Bronchial epithelial cell (primary cell): ENCODE measurements at regions not wholly inside any gene's neighbourhood (a gene's known extent, or its start where the extent isn't known, plus 50 kb on each side); places are given as distances from the start of the nearest gene placed in this dataset.

Experiments
- DNase-seq: peaks from one replicate; pipeline ENCODE4 v3.0.0-alpha.2; 2010; ENCODE audit warnings: low read depth
- FAIRE-seq: peaks from 2 replicates; lab custom pipeline; 2011; peaks lifted over from hg19 to GRCh38; lab: Jason Lieb, UNC
- H3K27me3 ChIP-seq: 2 replicates; pipeline ENCODE4 v1.5.1; 2011; ENCODE audit warnings: low read length; ENCODE audit not compliant: control insufficient read depth, insufficient read depth
- H3K36me3 ChIP-seq: 2 replicates; pipeline ENCODE4 v1.5.1; 2011; ENCODE audit warnings: low read length; ENCODE audit not compliant: control insufficient read depth, insufficient read depth
- H3K4me3 ChIP-seq: 2 replicates; pipeline ENCODE4 v1.5.1; 2011; ENCODE audit warnings: mild to moderate bottlenecking, low read depth, low read length, control low read depth
- TF ChIP-seq, protein P1 (sequence below): IDR thresholded peaks from 2 replicates; pipeline ENCODE4 v1.5.1; 2011; ENCODE audit warnings: mild to moderate bottlenecking, moderate library complexity, low read length, control low read depth, inconsistent platforms; ENCODE audit not compliant: insufficient read depth, severe bottlenecking

DNA sequence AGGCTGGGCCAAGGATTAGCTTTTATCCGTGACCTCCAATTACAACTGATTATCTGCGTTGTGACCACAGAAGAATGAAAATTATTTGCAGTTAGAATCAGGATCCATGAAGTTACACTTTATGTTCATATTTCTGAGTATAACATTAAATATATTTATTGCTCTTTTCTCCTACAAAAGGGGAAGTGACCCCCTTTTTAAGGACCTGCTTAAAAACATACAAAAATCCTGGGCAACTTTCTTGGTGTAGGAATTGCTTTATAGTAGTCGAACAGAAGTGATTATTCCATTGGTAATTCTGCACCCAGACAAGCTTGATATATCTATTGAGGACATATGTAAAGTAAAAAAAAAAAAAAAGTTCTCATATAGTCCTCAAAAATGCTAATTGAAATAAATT is 208.7 kb downstream of the MRPL39 start:
- TF ChIP-seq, protein P1, sequence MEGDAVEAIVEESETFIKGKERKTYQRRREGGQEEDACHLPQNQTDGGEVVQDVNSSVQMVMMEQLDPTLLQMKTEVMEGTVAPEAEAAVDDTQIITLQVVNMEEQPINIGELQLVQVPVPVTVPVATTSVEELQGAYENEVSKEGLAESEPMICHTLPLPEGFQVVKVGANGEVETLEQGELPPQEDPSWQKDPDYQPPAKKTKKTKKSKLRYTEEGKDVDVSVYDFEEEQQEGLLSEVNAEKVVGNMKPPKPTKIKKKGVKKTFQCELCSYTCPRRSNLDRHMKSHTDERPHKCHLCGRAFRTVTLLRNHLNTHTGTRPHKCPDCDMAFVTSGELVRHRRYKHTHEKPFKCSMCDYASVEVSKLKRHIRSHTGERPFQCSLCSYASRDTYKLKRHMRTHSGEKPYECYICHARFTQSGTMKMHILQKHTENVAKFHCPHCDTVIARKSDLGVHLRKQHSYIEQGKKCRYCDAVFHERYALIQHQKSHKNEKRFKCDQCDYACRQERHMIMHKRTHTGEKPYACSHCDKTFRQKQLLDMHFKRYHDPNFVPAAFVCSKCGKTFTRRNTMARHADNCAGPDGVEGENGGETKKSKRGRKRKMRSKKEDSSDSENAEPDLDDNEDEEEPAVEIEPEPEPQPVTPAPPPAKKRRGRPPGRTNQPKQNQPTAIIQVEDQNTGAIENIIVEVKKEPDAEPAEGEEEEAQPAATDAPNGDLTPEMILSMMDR = no peak
- Histone ChIP-seq H3K36me3 (no peaks in the 10 kb centered on the region), H3K27me3 (no peaks in the 10 kb centered on the region), H3K4me3 (no peak overlapping the region)
- FAIRE-seq = no peak
- DNase-seq = no peak

DNA sequence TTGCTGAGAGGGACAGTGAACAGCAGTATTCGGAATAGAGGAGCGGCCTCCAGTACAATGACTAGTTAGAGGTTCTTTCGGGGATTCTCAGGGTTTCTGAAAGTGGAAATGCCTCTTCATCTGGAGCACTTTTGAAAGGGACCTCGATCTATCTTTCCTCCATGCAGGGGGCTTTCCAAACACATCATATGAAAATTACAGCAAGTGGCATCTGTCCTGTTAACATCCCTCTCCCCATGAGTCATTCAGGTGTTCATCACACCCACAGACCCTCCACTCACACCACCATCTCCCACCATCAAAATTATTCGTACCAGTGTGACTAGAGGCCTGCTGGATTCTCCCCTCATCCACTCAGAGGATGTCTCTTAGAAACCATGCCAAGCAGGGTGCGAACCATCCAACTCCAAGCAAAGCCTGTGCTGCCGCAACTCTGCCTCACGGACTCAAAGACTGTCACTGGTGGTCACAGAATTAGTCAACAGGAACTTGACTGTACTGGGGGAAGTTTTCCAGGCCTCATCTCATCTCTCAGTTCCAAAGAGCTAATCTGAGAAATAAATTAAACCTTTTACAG is 211.1 kb downstream of the MRPL39 start:
- FAIRE-seq = no peak
- Histone ChIP-seq H3K27me3 (no peaks in the 10 kb centered on the region), H3K36me3 (no peaks in the 10 kb centered on the region), H3K4me3 (no peak overlapping the region)
- TF ChIP-seq, protein P1 = no peak
- DNase-seq = no peak

DNA sequence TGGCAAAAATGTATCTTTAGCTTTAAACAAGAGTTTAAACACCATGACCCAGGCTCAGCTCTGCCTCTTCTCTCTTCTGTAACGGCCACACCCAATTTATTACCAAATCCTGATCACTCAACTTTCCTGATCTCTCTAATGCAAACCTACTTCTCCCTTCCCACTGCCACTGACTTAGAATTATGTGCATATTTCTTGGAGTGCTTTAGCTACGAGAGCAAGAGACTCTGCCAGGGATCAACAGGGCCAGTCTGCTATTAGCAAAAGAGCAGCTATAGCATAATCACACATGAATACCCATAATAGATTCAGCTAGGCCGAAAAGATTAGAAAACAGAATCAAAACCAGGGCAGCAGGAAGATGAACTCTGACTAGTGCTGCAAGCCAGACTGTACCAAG is 215.5 kb downstream of the MRPL39 start:
- H3K36me3 ChIP-seq = no peaks in the 10 kb centered on the region
- no peaks in the 10 kb centered on the region for H3K27me3 ChIP-seq
- H3K4me3 ChIP-seq = no peak overlapping the region
- TF ChIP-seq, protein P1 = no peak
- FAIRE-seq = no peak
- DNase-seq = no peak

DNA sequence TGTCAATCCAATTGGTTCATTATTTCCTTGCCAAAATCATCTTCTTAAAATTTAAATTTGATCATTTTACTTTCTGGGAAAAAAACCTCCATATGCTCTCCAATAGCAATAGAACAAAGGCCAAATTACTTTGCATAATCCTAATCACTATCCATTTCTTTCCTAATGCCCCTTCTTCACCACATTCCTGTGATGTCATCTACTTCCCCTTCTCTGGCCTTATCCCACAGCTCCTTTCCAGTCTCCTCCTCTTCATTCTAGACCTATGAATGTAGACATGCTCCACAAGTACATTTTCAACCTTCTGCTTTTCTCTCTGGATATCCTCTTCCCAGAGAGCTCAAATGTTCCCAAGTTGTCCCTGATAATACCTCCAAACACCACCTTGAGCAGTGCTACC is 216.6 kb downstream of the MRPL39 start:
- TF ChIP-seq, protein P1 = no peak
- H3K36me3 ChIP-seq = no peaks in the 10 kb centered on the region
- H3K4me3 ChIP-seq = no peak overlapping the region
- DNase-seq (no peak), FAIRE-seq (no peak)
- H3K27me3 ChIP-seq = no peaks in the 10 kb centered on the region

DNA sequence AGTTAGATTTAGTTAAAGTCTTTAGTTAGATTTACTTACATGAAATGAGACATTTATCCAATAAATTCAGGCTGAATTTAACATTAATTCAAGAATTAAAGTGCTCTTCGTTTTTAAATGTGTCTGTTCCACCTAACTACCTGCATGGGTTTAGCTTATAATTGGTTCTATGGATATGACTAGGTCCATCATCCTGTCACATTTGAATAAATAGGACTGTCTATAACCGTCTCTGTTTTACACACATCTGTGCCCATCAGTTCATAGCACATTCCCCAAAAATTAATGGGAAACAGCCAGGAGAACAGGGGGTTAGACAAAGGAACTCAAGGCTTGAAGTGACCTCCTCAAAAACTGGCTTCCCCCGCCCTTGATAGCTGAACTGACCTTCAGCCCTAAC is 219.6 kb downstream of the MRPL39 start:
- no peak overlapping the region for H3K4me3 ChIP-seq
- DNase-seq (no peak), FAIRE-seq (no peak)
- H3K27me3 ChIP-seq = no peaks in the 10 kb centered on the region
- H3K36me3 ChIP-seq = no peaks in the 10 kb centered on the region
- TF ChIP-seq, protein P1 = no peak

DNA sequence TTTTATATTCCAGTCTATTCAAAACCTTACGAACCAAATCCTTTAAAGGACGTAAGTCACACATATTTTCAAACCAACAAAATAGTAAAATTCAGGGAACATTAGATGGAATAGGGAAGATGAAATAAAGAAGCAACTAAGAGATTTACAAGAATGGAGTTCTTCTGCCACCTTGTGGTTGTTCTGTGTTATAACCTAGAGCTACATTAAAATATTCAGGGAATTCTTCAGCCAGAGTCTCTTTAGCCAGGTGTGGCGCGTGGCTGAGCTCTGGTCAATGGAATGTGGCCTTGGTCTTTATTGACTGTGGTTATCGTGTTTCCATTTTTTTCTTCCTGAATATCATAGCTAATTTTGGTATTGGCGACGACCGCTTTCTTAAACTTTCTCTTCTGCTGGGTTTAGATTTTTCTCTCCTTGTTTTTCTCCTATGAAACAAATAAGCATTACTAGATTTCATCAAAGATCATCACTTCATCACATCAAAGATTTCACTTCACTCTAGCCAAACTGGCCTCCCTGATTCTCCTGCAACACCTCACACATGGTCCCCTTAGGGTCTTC is 221.3 kb downstream of the MRPL39 start:
- DNase-seq (peak; percentile 57), FAIRE-seq (no peak)
- Histone ChIP-seq H3K27me3 (no peaks in the 10 kb centered on the region), H3K36me3 (no peaks in the 10 kb centered on the region), H3K4me3 (no peak overlapping the region)
- TF ChIP-seq, protein P1 = peak; percentile 65
